WTC11 (cell line): ENCODE measurements at regions not wholly inside any gene's neighbourhood (a gene's known extent, or its start where the extent isn't known, plus 50 kb on each side); places are given as distances from the start of the nearest gene placed in this dataset.

Source experiments
- ATAC-seq: fragments of 200-7000 bp; cut with Tn5 transposase; 2 replicates; pipeline ENCODE4 v1.10.0; 2021; ENCODE audit warnings: mild to moderate bottlenecking, moderate library complexity
- CTCF ChIA-PET: fragments of 300-600 bp; sonication (Branson Sonifier 250); formaldehyde crosslinking; loops from one replicate; lab custom pipeline; 2021; ENCODE audit warnings: antibody characterized with exemption; lab: Charles Lee
- POLR2A ChIA-PET: fragments of 350-600 bp; sonication (Branson Sonifier 250); formaldehyde crosslinking; loops from one replicate; lab custom pipeline; 2021; ENCODE audit warnings: antibody characterized with exemption; lab: Charles Lee
- DNase-seq: peaks from one replicate; pipeline ENCODE4 v3.0.0; 2021; ENCODE audit warnings: low spot score
- H3K27ac Mint-ChIP-seq: 2 replicates; pipeline ENCODE4 v1.8.0; 2021; ENCODE audit warnings: mixed read lengths
- H3K27me3 Mint-ChIP-seq: 2 replicates; pipeline ENCODE4 v1.8.0; 2021; ENCODE audit warnings: low read depth, mild to moderate bottlenecking, moderate library complexity, mixed read lengths
- H3K36me3 Mint-ChIP-seq: 2 replicates; pipeline ENCODE4 v1.8.0; 2021; ENCODE audit warnings: mixed read lengths
- H3K4me1 Mint-ChIP-seq: 2 replicates; pipeline ENCODE4 v1.8.0; 2022; ENCODE audit warnings: mixed read lengths
- H3K4me3 Mint-ChIP-seq: 2 replicates; pipeline ENCODE4 v1.8.0; 2021; ENCODE audit warnings: mild to moderate bottlenecking, moderate library complexity, mixed read lengths
- H3K9me3 Mint-ChIP-seq: 2 replicates; pipeline ENCODE4 v1.8.0; 2021; ENCODE audit warnings: mixed read lengths
- ETV6 ChIP-seq: sonication (generic); formaldehyde crosslinking; IDR thresholded peaks from 2 replicates; pipeline ENCODE4 v1.8.1; 2022; ENCODE audit warnings: mild to moderate bottlenecking, missing genetic modification reagents
- IRF2 ChIP-seq: sonication (generic); formaldehyde crosslinking; IDR thresholded peaks from 2 replicates; pipeline ENCODE4 v1.8.0; 2022; ENCODE audit warnings: low read depth, missing genetic modification reagents, borderline replicate concordance
- MYBL2 ChIP-seq: sonication (generic); formaldehyde crosslinking; IDR thresholded peaks from 2 replicates; pipeline ENCODE4 v1.8.1; 2023; ENCODE audit warnings: mild to moderate bottlenecking, moderate library complexity, missing genetic modification reagents
- RELA ChIP-seq: sonication (generic); formaldehyde crosslinking; IDR thresholded peaks from 2 replicates; pipeline ENCODE4 v1.8.1; 2022; ENCODE audit warnings: missing genetic modification reagents, mild to moderate bottlenecking, borderline replicate concordance
- SMAD3 ChIP-seq: sonication (generic); formaldehyde crosslinking; IDR thresholded peaks from 2 replicates; pipeline ENCODE4 v1.8.0; 2022; ENCODE audit warnings: missing genetic modification reagents, mild to moderate bottlenecking, borderline replicate concordance
- SMAD4 ChIP-seq: sonication (generic); formaldehyde crosslinking; IDR thresholded peaks from 2 replicates; pipeline ENCODE4 v1.8.0; 2022; ENCODE audit warnings: mild to moderate bottlenecking, missing genetic modification reagents
- SOX15 ChIP-seq: fragments of 250-450 bp; sonication (Bioruptor Pico); IDR thresholded peaks from 2 replicates; pipeline ENCODE4 v1.9.0; 2021; ENCODE audit warnings: mild to moderate bottlenecking
- ZNF219 ChIP-seq: sonication (generic); formaldehyde crosslinking; IDR thresholded peaks from 2 replicates; pipeline ENCODE4 v1.8.0; 2023; ENCODE audit warnings: missing genetic modification reagents, mild to moderate bottlenecking, borderline replicate concordance
- ZNF423 ChIP-seq: fragments of 250-450 bp; sonication (Bioruptor Pico); IDR thresholded peaks from 2 replicates; pipeline ENCODE4 v2.1.2; 2022; ENCODE audit warnings: mild to moderate bottlenecking, moderate library complexity
- ZNF671 ChIP-seq: fragments of 250-450 bp; sonication (Bioruptor Pico); IDR thresholded peaks from 2 replicates; pipeline ENCODE4 v1.8.0; 2021; ENCODE audit warnings: mild to moderate bottlenecking
- TF ChIP-seq, protein P1 (sequence below): fragments of 250-450 bp; sonication (Bioruptor Pico); IDR thresholded peaks from 2 replicates; pipeline ENCODE4 v1.9.0; 2021; ENCODE audit warnings: mild to moderate bottlenecking, borderline replicate concordance
- TF ChIP-seq, protein P2 (sequence below): sonication (generic); formaldehyde crosslinking; IDR thresholded peaks from 2 replicates; pipeline ENCODE4 v1.8.1; 2022; ENCODE audit warnings: low read depth, mild to moderate bottlenecking, moderate library complexity, missing genetic modification reagents, borderline replicate concordance
- TF ChIP-seq, protein P3 (sequence below): fragments of 250-450 bp; sonication (Bioruptor Pico); IDR thresholded peaks from 2 replicates; pipeline ENCODE4 v1.9.0; 2021; ENCODE audit warnings: mild to moderate bottlenecking
- TF ChIP-seq, protein P4 (sequence below): sonication (generic); formaldehyde crosslinking; IDR thresholded peaks from 2 replicates; pipeline ENCODE4 v1.8.0; 2022; ENCODE audit warnings: mild to moderate bottlenecking, missing genetic modification reagents
- TF ChIP-seq, protein P5 (sequence below): sonication (generic); formaldehyde crosslinking; IDR thresholded peaks from 2 replicates; pipeline ENCODE4 v1.8.0; 2022; ENCODE audit warnings: mild to moderate bottlenecking, missing genetic modification reagents
- TF ChIP-seq, protein P6 (sequence below): fragments of 250-450 bp; sonication (Bioruptor Pico); IDR thresholded peaks from 2 replicates; pipeline ENCODE4 v2.1.2; 2022; ENCODE audit warnings: mild to moderate bottlenecking, moderate library complexity

DNA sequence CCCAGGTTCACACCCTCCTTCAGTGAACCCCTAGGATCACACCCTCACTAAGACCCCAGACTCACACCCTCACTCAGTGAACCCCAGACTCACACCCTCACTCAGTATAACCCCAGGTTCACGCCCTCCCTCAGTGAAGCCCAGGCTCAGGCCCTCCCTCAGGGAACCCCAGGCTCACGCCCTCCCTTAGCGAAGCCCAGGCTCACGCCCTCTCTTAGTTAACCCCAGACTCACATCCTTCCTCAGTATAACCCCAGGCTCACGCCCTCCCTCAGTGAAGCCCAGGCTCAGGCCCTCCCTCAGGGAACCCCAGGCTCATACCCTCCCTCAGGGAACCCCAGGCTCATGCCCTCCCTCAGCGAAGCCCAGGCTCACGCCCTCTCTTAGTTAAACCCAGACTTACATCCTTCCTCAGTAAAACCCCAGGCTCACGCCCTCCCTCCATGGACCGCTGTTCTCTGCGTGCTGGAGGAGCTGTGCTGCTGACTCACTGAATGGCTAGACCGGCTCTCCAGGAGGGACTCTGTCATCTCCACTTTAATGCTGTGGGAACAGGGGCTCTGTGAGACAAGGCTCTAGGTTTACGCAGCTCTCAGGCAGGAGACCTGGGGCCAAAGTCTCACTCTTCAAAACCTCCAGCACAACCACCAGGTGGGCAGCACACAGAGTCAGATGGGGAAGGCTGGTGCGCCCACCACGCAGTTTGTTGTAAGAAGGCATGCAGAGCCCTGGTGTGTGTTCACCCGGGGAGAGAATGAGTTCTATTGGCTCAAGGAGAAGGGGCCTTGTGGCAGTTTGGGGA is 506.9 kb upstream of the MYT1L start (continued):
- no peak for TF ChIP-seq ZNF423 (CRISPR knock-in tag)
- no peak for TF ChIP-seq IRF2 (CRISPR knock-in tag)
- TF ChIP-seq ZNF219 (CRISPR knock-in tag), result no peak
- TF ChIP-seq, protein P1, sequence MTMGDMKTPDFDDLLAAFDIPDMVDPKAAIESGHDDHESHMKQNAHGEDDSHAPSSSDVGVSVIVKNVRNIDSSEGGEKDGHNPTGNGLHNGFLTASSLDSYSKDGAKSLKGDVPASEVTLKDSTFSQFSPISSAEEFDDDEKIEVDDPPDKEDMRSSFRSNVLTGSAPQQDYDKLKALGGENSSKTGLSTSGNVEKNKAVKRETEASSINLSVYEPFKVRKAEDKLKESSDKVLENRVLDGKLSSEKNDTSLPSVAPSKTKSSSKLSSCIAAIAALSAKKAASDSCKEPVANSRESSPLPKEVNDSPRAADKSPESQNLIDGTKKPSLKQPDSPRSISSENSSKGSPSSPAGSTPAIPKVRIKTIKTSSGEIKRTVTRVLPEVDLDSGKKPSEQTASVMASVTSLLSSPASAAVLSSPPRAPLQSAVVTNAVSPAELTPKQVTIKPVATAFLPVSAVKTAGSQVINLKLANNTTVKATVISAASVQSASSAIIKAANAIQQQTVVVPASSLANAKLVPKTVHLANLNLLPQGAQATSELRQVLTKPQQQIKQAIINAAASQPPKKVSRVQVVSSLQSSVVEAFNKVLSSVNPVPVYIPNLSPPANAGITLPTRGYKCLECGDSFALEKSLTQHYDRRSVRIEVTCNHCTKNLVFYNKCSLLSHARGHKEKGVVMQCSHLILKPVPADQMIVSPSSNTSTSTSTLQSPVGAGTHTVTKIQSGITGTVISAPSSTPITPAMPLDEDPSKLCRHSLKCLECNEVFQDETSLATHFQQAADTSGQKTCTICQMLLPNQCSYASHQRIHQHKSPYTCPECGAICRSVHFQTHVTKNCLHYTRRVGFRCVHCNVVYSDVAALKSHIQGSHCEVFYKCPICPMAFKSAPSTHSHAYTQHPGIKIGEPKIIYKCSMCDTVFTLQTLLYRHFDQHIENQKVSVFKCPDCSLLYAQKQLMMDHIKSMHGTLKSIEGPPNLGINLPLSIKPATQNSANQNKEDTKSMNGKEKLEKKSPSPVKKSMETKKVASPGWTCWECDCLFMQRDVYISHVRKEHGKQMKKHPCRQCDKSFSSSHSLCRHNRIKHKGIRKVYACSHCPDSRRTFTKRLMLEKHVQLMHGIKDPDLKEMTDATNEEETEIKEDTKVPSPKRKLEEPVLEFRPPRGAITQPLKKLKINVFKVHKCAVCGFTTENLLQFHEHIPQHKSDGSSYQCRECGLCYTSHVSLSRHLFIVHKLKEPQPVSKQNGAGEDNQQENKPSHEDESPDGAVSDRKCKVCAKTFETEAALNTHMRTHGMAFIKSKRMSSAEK (CRISPR knock-in tag), result no peak
- no peak for TF ChIP-seq ETV6 (CRISPR knock-in tag)
- no peak for TF ChIP-seq SOX15 (CRISPR knock-in tag)
- TF ChIP-seq, protein P2, sequence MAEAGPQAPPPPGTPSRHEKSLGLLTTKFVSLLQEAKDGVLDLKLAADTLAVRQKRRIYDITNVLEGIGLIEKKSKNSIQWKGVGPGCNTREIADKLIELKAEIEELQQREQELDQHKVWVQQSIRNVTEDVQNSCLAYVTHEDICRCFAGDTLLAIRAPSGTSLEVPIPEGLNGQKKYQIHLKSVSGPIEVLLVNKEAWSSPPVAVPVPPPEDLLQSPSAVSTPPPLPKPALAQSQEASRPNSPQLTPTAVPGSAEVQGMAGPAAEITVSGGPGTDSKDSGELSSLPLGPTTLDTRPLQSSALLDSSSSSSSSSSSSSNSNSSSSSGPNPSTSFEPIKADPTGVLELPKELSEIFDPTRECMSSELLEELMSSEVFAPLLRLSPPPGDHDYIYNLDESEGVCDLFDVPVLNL (CRISPR knock-in tag), result no peak
- TF ChIP-seq ZNF671 (CRISPR knock-in tag), result no peak

DNA sequence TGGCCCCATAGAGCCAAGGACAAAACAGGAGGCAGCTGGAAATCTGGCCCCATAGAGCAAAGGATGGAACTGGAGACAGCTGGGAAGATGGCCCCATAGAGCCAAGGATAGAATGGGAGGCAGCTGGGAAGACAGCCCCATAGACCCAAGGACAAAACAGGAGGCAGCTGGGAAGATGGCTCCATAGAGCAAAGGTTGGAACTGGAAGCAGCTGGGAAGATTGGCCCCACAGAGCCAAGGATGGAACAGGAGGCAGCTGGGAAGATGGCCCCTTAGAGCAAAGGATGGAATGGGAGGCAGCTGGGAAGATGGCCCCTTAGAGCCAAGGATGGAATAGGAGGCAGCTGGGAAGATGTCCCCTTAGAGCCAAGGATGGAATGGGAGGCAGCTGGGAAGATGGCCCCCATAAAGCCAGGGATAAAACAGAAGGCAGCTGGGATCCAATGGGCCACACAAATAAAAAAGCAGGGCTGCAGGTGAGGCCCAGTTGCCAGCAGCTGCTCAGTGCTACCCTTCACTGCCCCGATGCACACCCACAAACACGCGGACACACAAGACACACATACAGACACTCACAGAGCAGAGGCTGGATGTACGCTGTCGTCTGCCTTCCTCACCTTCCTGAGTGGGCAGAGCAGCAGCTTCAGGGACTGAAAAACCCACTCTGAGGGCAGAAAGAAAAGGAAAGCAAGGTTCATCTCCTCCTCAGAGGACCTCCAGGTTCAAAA is 505.4 kb upstream of the MYT1L start:
- ATAC-seq, result no peak
- POLR2A ChIA-PET, result no interaction called here
- no peak for TF ChIP-seq IRF2 (CRISPR knock-in tag)
- TF ChIP-seq SMAD4 (CRISPR knock-in tag), result no peak
- no peak for TF ChIP-seq SMAD3 (CRISPR knock-in tag)
- no peak for TF ChIP-seq RELA (CRISPR knock-in tag)
- no peak for TF ChIP-seq ETV6 (CRISPR knock-in tag)
- TF ChIP-seq, protein P3, sequence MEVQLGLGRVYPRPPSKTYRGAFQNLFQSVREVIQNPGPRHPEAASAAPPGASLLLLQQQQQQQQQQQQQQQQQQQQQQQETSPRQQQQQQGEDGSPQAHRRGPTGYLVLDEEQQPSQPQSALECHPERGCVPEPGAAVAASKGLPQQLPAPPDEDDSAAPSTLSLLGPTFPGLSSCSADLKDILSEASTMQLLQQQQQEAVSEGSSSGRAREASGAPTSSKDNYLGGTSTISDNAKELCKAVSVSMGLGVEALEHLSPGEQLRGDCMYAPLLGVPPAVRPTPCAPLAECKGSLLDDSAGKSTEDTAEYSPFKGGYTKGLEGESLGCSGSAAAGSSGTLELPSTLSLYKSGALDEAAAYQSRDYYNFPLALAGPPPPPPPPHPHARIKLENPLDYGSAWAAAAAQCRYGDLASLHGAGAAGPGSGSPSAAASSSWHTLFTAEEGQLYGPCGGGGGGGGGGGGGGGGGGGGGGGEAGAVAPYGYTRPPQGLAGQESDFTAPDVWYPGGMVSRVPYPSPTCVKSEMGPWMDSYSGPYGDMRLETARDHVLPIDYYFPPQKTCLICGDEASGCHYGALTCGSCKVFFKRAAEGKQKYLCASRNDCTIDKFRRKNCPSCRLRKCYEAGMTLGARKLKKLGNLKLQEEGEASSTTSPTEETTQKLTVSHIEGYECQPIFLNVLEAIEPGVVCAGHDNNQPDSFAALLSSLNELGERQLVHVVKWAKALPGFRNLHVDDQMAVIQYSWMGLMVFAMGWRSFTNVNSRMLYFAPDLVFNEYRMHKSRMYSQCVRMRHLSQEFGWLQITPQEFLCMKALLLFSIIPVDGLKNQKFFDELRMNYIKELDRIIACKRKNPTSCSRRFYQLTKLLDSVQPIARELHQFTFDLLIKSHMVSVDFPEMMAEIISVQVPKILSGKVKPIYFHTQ (CRISPR knock-in tag), result no peak
- TF ChIP-seq, protein P1 (CRISPR knock-in tag), result no peak
- TF ChIP-seq, protein P4, sequence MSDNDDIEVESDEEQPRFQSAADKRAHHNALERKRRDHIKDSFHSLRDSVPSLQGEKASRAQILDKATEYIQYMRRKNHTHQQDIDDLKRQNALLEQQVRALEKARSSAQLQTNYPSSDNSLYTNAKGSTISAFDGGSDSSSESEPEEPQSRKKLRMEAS, result no peak
- no peak for TF ChIP-seq MYBL2 (CRISPR knock-in tag)
- TF ChIP-seq, protein P5, sequence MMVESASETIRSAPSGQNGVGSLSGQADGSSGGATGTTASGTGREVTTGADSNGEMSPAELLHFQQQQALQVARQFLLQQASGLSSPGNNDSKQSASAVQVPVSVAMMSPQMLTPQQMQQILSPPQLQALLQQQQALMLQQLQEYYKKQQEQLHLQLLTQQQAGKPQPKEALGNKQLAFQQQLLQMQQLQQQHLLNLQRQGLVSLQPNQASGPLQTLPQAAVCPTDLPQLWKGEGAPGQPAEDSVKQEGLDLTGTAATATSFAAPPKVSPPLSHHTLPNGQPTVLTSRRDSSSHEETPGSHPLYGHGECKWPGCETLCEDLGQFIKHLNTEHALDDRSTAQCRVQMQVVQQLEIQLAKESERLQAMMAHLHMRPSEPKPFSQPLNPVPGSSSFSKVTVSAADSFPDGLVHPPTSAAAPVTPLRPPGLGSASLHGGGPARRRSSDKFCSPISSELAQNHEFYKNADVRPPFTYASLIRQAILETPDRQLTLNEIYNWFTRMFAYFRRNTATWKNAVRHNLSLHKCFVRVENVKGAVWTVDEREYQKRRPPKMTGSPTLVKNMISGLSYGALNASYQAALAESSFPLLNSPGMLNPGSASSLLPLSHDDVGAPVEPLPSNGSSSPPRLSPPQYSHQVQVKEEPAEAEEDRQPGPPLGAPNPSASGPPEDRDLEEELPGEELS (CRISPR knock-in tag), result no peak
- TF ChIP-seq ZNF423 (CRISPR knock-in tag), result no peak
- TF ChIP-seq, protein P6, sequence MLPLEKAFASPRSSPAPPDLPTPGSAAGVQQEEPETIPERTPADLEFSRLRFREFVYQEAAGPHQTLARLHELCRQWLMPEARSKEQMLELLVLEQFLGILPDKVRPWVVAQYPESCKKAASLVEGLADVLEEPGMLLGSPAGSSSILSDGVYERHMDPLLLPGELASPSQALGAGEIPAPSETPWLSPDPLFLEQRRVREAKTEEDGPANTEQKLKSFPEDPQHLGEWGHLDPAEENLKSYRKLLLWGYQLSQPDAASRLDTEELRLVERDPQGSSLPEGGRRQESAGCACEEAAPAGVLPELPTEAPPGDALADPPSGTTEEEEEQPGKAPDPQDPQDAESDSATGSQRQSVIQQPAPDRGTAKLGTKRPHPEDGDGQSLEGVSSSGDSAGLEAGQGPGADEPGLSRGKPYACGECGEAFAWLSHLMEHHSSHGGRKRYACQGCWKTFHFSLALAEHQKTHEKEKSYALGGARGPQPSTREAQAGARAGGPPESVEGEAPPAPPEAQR (CRISPR knock-in tag), result no peak

More for the DNA sequence above, 505.4 kb upstream of the MYT1L start:
- Mint-ChIP-seq H3K27ac (no peak overlapping the region), H3K27me3 (no peaks in the 10 kb centered on the region), H3K9me3 (peaks cover 4% of the 10 kb centered on the region), H3K36me3 (no peaks in the 10 kb centered on the region), H3K4me3 (no peak overlapping the region), H3K4me1 (peaks cover 3% of the 10 kb centered on the region)
- CTCF ChIA-PET, result no interaction called here
- DNase-seq, result no peak
